Activated T-helper 1 cell treated with anti-CD3 and anti-CD28 coated beads, Interleukin-12 subunit alpha, Interleukin-12 subunit beta, Interleukin-2, Interleukin-4 antibody, amounts not matched to agents 30 ng/mL and 10 ng/mL and 1 ng/mL, durations not matched to agents 14 hours and 24 hours and 36 hours (primary cell): ENCODE measurements at regions not wholly inside any gene's neighbourhood (a gene's known extent, or its start where the extent isn't known, plus 50 kb on each side); places are given as distances from the start of the nearest gene placed in this dataset.

ENCODE experiments used
- DNase-seq: peaks from one replicate; pipeline ENCODE4 v3.0.0; 2021; ENCODE audit warnings: low spot score
- H3K27ac Mint-ChIP-seq: one replicate; pipeline ENCODE4 v1.8.0; 2021; ENCODE audit warnings: mild to moderate bottlenecking, mixed read lengths
- H3K27me3 Mint-ChIP-seq: one replicate; pipeline ENCODE4 v1.8.0; 2022; ENCODE audit warnings: mild to moderate bottlenecking, moderate library complexity, mixed read lengths; ENCODE audit not compliant: insufficient read depth
- H3K36me3 Mint-ChIP-seq: one replicate; pipeline ENCODE4 v1.8.0; 2021; ENCODE audit warnings: low read depth, mixed read lengths
- H3K4me1 Mint-ChIP-seq: one replicate; pipeline ENCODE4 v1.8.0; 2021; ENCODE audit warnings: low read depth, mixed read lengths
- H3K4me3 Mint-ChIP-seq: one replicate; pipeline ENCODE4 v1.8.0; 2021; ENCODE audit warnings: mild to moderate bottlenecking, moderate library complexity, mixed read lengths
- H3K9me3 Mint-ChIP-seq: one replicate; pipeline ENCODE4 v1.8.0; 2021; ENCODE audit warnings: mixed read lengths
- intact Hi-C: fragments of 100-400 bp; cut with micrococcal nuclease; formaldehyde crosslinking; loops from one replicate; pipeline ENCODE4 v1.15.1; 2024

- no peaks in the 10 kb centered on the region for H3K27me3 Mint-ChIP-seq
- no peaks in the 10 kb centered on the region for H3K4me1 Mint-ChIP-seq
- no peak overlapping the region for H3K27ac Mint-ChIP-seq
- DNase-seq: no peak
- no peaks in the 10 kb centered on the region for H3K36me3 Mint-ChIP-seq
- H3K4me3 Mint-ChIP-seq: no peak overlapping the region
- intact Hi-C loops: no loop called here
- H3K9me3 Mint-ChIP-seq: peaks cover 9% of the 10 kb centered on the region
These were observed 348.1 kb downstream of the ELAVL2 start for GRCh38 chr9:23477908-23478307.

GRCh38 chr9:23483566-23483965 lies 342.5 kb downstream of the ELAVL2 start:
- DNase-seq: no peak
- H3K4me1 Mint-ChIP-seq: no peaks in the 10 kb centered on the region
- H3K27me3 Mint-ChIP-seq: no peaks in the 10 kb centered on the region
- no peaks in the 10 kb centered on the region for H3K36me3 Mint-ChIP-seq
- no peak overlapping the region for H3K27ac Mint-ChIP-seq
- intact Hi-C loops: no loop called here
- peaks cover 4% of the 10 kb centered on the region for H3K9me3 Mint-ChIP-seq
- H3K4me3 Mint-ChIP-seq: no peak overlapping the region

DNA sequence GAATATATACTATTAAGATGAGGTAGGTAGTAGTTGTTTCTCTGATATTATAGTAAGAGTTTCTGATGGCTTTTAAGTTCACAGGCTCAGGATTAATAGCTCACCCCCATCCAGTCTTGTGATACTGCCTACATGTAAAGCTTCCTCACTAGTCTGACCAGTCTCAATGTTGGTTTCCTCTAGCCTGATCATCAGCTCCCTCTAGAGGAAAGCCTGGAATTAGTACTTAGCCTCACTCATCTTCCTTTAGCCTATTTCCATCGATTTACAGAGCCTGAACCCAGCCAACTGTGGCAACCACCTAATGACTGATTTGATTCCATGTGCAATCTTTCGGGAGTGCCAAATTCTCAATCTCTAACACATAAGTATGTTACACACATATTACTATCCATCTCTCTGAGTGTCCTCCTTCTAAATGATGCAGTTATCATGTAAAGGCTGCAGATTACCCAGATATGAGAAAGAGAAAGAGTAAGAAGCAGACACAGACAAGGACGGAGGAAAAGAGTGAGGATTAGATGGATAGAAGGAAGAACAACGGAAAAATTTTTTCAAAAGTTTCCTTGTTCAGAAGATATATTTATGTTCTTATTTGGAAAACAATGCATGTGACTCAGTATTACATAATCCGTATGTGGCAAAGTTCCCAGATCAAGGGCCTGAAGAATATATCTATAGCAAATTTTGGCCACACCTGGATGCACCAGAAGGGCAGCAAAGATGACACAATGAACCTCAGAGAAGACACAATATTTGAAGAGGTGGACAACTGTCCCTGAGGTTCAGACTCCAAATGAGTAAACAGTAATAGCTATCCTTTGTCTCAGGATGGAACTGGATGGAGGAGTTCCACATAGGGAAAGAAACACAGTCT lies 333.7 kb downstream of the ELAVL2 start:
- Mint-ChIP-seq H3K36me3 (no peaks in the 10 kb centered on the region), H3K9me3 (no peaks in the 10 kb centered on the region), H3K4me3 (no peak overlapping the region), H3K27ac (no peak overlapping the region), H3K27me3 (no peaks in the 10 kb centered on the region), H3K4me1 (no peaks in the 10 kb centered on the region)
- intact Hi-C loops: no loop called here
- DNase-seq: no peak

- DNase-seq: no peak
- H3K4me1 Mint-ChIP-seq: no peaks in the 10 kb centered on the region
- intact Hi-C loops: no loop called here
- H3K9me3 Mint-ChIP-seq: peaks cover 3% of the 10 kb centered on the region
- no peak overlapping the region for H3K4me3 Mint-ChIP-seq
- no peak overlapping the region for H3K27ac Mint-ChIP-seq
- H3K36me3 Mint-ChIP-seq: no peaks in the 10 kb centered on the region
- no peaks in the 10 kb centered on the region for H3K27me3 Mint-ChIP-seq
These were observed 332.8 kb downstream of the ELAVL2 start for GRCh38 chr9:23493219-23493618.

- Mint-ChIP-seq H3K4me3 (no peak overlapping the region), H3K27ac (no peak overlapping the region), H3K36me3 (no peaks in the 10 kb centered on the region), H3K9me3 (peaks cover 3% of the 10 kb centered on the region), H3K4me1 (no peaks in the 10 kb centered on the region), H3K27me3 (no peaks in the 10 kb centered on the region)
- DNase-seq: no peak
- intact Hi-C loops: no loop called here
These were observed 329.4 kb downstream of the ELAVL2 start for GRCh38 chr9:23496489-23497136.

GRCh38 chr9:23497137-23497504 lies 328.9 kb downstream of the ELAVL2 start:
- Mint-ChIP-seq H3K36me3 (no peaks in the 10 kb centered on the region), H3K4me3 (no peak overlapping the region), H3K4me1 (no peaks in the 10 kb centered on the region), H3K27ac (no peak overlapping the region), H3K9me3 (peaks cover 3% of the 10 kb centered on the region), H3K27me3 (no peaks in the 10 kb centered on the region)
- intact Hi-C loops: no loop called here
- no peak for DNase-seq

- Mint-ChIP-seq H3K36me3 (no peaks in the 10 kb centered on the region), H3K4me1 (no peaks in the 10 kb centered on the region), H3K4me3 (no peak overlapping the region), H3K27ac (no peak overlapping the region), H3K9me3 (peaks cover 13% of the 10 kb centered on the region), H3K27me3 (no peaks in the 10 kb centered on the region)
- no peak for DNase-seq
- intact Hi-C loops: no loop called here
These were observed 324.0 kb downstream of the ELAVL2 start for GRCh38 chr9:23502004-23502403.

DNA sequence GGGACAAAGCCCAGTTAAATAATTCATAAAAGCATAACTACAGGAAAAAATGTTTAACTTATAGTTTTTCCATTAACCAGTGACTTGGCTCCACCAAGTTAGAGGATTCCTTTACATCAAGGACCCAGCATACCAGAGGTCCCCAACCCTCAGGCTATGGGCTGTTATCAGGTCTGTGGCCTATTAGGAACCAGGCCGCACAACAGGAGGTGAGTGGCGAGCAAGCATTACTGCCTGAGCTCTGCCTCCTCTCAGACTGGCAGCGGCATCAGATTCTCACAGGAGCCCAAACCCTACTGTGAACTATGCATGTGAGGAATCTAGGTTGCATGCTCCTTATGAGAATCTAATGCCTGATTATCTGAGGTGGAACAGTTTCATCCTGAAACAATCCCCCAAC lies 303.1 kb downstream of the ELAVL2 start:
- intact Hi-C loops: no loop called here
- Mint-ChIP-seq H3K36me3 (no peaks in the 10 kb centered on the region), H3K4me3 (no peak overlapping the region), H3K9me3 (peaks cover 15% of the 10 kb centered on the region), H3K4me1 (no peaks in the 10 kb centered on the region), H3K27ac (no peak overlapping the region), H3K27me3 (no peaks in the 10 kb centered on the region)
- DNase-seq: no peak

DNA sequence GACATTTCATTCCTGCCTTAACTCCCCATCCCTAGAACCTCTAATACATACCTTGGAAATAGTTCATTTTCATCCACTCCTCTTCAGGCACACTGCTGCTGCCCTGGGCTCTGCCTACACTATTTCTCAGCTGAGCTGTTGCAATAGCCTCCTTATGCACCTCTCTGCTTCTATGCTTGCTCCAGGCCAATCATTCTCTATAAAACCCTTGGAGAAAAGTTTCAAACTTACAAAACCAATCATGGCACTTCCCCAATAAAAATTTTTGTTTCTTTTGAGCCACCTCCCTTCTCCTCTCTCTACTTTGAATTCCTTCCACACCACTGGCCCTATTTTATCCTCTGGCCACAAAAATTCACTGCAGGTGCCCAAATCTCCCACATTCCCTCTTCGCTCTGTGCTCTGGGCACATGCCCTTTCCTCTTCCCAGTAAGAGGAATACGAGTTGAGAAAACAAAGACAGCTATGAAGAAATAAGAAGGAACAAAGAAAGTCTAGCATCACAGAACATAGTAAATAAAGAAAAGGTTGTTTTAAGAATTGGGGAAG lies 301.4 kb downstream of the ELAVL2 start:
- no peaks in the 10 kb centered on the region for H3K4me1 Mint-ChIP-seq
- no peak for DNase-seq
- no peaks in the 10 kb centered on the region for H3K36me3 Mint-ChIP-seq
- intact Hi-C loops: no loop called here
- peaks cover 10% of the 10 kb centered on the region for H3K9me3 Mint-ChIP-seq
- no peak overlapping the region for H3K27ac Mint-ChIP-seq
- H3K4me3 Mint-ChIP-seq: no peak overlapping the region
- no peaks in the 10 kb centered on the region for H3K27me3 Mint-ChIP-seq

- Mint-ChIP-seq H3K36me3 (no peaks in the 10 kb centered on the region), H3K4me3 (no peak overlapping the region), H3K9me3 (peaks cover 16% of the 10 kb centered on the region), H3K4me1 (no peaks in the 10 kb centered on the region), H3K27ac (no peak overlapping the region), H3K27me3 (no peaks in the 10 kb centered on the region)
- DNase-seq: no peak
- intact Hi-C loops: no loop called here
These were observed 299.2 kb downstream of the ELAVL2 start for GRCh38 chr9:23526806-23527205.

- Mint-ChIP-seq H3K4me3 (no peak overlapping the region), H3K4me1 (no peaks in the 10 kb centered on the region), H3K27ac (no peak overlapping the region), H3K36me3 (no peaks in the 10 kb centered on the region), H3K9me3 (peaks cover 12% of the 10 kb centered on the region), H3K27me3 (peaks cover 2% of the 10 kb centered on the region)
- intact Hi-C loops: no loop called here
- no peak for DNase-seq
These were observed 293.8 kb downstream of the ELAVL2 start for GRCh38 chr9:23532282-23532681.

DNA sequence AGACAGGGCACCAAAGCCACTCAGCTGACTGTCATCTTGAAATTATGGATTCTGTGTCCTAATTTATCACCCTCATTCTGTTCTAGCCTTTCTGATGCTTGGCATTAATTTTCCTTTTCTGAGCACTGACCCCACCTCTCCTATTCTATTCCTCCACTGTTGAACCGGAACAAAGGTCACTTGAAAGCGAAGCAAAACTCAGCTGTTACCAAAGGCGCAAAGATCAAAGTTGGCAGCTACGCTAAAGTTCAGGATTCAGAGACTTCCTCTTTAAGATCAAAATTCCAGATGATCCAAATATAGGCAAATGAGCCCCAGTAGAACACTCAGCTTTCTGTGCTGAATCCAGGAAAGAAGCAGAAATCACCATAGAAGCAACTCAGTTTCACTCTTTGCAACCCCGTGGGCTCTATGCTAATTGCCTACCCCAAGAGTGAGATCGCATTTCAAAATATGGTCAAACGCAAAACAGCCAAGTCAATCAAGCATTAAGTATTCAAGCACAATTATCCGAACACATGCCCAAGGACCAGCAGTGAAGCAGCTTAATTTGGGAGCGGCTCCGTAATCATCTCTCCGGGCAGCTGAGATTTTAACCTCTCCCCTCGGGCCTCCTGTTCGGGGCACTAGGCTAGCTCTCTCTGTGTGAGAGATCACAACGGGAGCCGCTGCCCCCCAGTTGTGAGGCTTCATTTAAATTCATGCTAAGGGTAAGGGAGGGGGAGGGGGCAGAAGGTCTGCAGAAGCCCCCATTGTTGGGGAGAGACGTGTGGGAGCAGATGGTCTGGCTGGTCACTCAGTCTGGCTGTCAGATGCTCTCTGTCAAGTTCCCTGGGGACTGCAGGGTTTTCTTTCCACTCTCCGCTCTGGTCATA lies 288.6 kb downstream of the ELAVL2 start:
- no peak overlapping the region for H3K27ac Mint-ChIP-seq
- no peaks in the 10 kb centered on the region for H3K36me3 Mint-ChIP-seq

DNA sequence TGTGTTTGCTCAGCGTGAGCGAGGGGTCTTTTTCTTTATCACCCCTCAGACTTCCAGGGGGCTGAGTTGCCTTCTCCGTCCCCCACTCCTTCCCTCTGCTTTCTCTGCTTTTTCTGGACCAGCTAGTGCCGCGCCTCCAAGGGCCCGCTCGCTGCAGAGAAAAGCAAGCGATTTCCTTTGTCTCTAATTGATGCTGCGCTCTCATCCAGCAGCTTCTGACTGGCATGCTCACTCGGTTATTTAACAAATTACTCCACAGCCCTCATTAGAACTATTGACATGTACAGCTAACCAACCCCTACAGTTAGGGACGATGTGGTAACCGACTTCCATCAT lies 288.0 kb downstream of the ELAVL2 start:
- Mint-ChIP-seq H3K27ac (no peak overlapping the region), H3K27me3 (peaks cover 2% of the 10 kb centered on the region), H3K4me3 (no peak overlapping the region), H3K9me3 (no peaks in the 10 kb centered on the region), H3K36me3 (no peaks in the 10 kb centered on the region), H3K4me1 (no peaks in the 10 kb centered on the region)
- intact Hi-C loops: no loop called here
- no peak for DNase-seq

More for the DNA sequence above, 288.6 kb downstream of the ELAVL2 start:
- H3K4me3 Mint-ChIP-seq: no peak overlapping the region
- intact Hi-C loops: no loop called here
- no peaks in the 10 kb centered on the region for H3K4me1 Mint-ChIP-seq
- DNase-seq: no peak
- no peaks in the 10 kb centered on the region for H3K9me3 Mint-ChIP-seq
- peaks cover 2% of the 10 kb centered on the region for H3K27me3 Mint-ChIP-seq
